Endothelial cell (in vitro differentiated cells): ENCODE measurements at regions not wholly inside any gene's neighbourhood (a gene's known extent, or its start where the extent isn't known, plus 50 kb on each side); places are given as distances from the start of the nearest gene placed in this dataset.

Experiments used
- DNase-seq: peaks from one replicate; pipeline ENCODE4 v3.0.0; 2021; ENCODE audit warnings: low spot score
- H3K27ac Mint-ChIP-seq: one replicate; pipeline ENCODE4 v1.8.0; 2021; ENCODE audit warnings: mixed read lengths, inconsistent platforms; ENCODE audit not compliant: unreplicated experiment
- H3K27me3 Mint-ChIP-seq: one replicate; pipeline ENCODE4 v1.8.0; 2021; ENCODE audit warnings: mild to moderate bottlenecking, moderate library complexity, mixed read lengths, inconsistent platforms; ENCODE audit not compliant: unreplicated experiment
- H3K36me3 Mint-ChIP-seq: one replicate; pipeline ENCODE4 v1.8.0; 2021; ENCODE audit warnings: mild to moderate bottlenecking, low read depth, mixed read lengths, inconsistent platforms; ENCODE audit not compliant: unreplicated experiment
- H3K4me1 Mint-ChIP-seq: one replicate; pipeline ENCODE4 v1.8.0; 2021; ENCODE audit warnings: mild to moderate bottlenecking, mixed read lengths, inconsistent platforms; ENCODE audit not compliant: unreplicated experiment
- H3K4me3 Mint-ChIP-seq: one replicate; pipeline ENCODE4 v1.8.0; 2021; ENCODE audit warnings: mild to moderate bottlenecking, mixed read lengths, inconsistent platforms; ENCODE audit not compliant: unreplicated experiment
- H3K9me3 Mint-ChIP-seq: one replicate; pipeline ENCODE4 v1.8.0; 2021; ENCODE audit warnings: mixed read lengths, inconsistent platforms; ENCODE audit not compliant: unreplicated experiment
- TF ChIP-seq, protein P1 (sequence below): fragments of 200-600 bp; sonication (generic); IDR thresholded peaks from one replicate; pipeline ENCODE4 v1.5.0; 2021; ENCODE audit warnings: antibody characterized with exemption; ENCODE audit not compliant: unreplicated experiment

DNA sequence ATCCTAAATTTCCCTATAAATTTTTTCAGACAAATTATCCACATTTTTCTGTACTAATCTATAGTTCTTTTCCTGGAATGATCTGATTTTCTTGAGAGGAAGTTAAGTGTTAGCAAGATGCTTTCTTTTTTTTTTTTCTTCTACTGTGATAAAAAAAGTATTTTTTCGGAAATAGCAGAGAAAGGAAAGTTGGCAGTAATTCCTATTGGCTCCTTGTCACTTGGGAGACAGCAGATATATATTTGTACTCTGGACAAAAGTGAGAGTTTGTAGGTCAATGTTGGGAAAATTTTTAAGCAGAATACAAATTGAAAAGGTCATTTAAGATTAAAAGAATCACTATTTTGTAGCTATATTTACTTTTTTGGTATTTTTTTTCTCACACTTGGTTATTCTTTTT lies 635.7 kb upstream of the NRXN1 start:
- Mint-ChIP-seq H3K27ac (no peak overlapping the region), H3K4me1 (no peaks in the 10 kb centered on the region), H3K36me3 (no peaks in the 10 kb centered on the region), H3K27me3 (peaks cover 2% of the 10 kb centered on the region), H3K9me3 (no peaks in the 10 kb centered on the region), H3K4me3 (no peak overlapping the region)
- no peak for DNase-seq
- TF ChIP-seq, protein P1, sequence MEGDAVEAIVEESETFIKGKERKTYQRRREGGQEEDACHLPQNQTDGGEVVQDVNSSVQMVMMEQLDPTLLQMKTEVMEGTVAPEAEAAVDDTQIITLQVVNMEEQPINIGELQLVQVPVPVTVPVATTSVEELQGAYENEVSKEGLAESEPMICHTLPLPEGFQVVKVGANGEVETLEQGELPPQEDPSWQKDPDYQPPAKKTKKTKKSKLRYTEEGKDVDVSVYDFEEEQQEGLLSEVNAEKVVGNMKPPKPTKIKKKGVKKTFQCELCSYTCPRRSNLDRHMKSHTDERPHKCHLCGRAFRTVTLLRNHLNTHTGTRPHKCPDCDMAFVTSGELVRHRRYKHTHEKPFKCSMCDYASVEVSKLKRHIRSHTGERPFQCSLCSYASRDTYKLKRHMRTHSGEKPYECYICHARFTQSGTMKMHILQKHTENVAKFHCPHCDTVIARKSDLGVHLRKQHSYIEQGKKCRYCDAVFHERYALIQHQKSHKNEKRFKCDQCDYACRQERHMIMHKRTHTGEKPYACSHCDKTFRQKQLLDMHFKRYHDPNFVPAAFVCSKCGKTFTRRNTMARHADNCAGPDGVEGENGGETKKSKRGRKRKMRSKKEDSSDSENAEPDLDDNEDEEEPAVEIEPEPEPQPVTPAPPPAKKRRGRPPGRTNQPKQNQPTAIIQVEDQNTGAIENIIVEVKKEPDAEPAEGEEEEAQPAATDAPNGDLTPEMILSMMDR = no peak

DNA sequence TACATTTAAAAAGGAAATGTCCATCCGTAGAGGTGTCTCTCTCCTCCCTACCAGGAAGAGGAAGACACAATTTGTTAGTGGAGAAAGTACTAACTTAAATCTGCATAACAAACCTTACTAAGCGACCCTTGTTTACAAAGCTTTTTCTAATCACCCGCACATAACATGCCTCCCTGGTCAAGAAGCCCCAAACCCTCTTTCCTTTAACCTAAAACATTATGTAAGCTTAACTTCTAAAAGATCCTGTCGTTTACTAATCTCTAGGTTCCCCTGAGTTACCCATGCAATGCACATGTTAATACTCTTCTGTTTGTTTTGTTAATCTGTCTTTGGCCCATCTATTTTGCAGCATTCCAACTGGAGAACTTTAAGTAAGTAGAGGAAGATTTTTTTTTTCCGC lies 630.3 kb upstream of the NRXN1 start:
- DNase-seq = no peak
- TF ChIP-seq, protein P1 = no peak
- no peak overlapping the region for H3K27ac Mint-ChIP-seq
- peaks cover 2% of the 10 kb centered on the region for H3K27me3 Mint-ChIP-seq
- no peaks in the 10 kb centered on the region for H3K36me3 Mint-ChIP-seq
- no peak overlapping the region for H3K4me3 Mint-ChIP-seq
- H3K4me1 Mint-ChIP-seq = no peaks in the 10 kb centered on the region
- H3K9me3 Mint-ChIP-seq = no peaks in the 10 kb centered on the region

GRCh38 chr2:51657849-51658248 lies 625.9 kb upstream of the NRXN1 start:
- DNase-seq = no peak
- no peaks in the 10 kb centered on the region for H3K9me3 Mint-ChIP-seq
- no peak overlapping the region for H3K27ac Mint-ChIP-seq
- no peaks in the 10 kb centered on the region for H3K4me1 Mint-ChIP-seq
- TF ChIP-seq, protein P1 = no peak
- H3K4me3 Mint-ChIP-seq = no peak overlapping the region
- no peaks in the 10 kb centered on the region for H3K36me3 Mint-ChIP-seq
- no peaks in the 10 kb centered on the region for H3K27me3 Mint-ChIP-seq

DNA sequence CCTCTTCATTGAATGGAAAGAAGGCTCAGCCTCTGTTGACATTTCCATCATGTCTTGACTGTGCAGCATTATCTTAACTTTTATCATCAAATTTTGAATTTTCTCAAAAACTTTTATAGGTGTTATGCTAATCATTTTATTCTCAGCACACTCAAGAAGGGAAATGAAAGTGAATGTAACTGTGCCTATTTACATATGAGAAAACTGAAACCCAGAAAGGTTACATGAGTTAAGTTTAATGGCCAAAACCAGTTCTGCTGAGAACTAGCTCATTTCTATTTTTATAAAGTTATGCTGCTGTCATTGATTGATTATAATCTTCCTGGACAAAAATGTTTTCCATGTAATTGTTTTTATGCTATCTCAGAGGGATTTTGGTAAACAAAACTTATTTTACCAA lies 618.8 kb upstream of the NRXN1 start:
- no peak overlapping the region for H3K4me3 Mint-ChIP-seq

DNA sequence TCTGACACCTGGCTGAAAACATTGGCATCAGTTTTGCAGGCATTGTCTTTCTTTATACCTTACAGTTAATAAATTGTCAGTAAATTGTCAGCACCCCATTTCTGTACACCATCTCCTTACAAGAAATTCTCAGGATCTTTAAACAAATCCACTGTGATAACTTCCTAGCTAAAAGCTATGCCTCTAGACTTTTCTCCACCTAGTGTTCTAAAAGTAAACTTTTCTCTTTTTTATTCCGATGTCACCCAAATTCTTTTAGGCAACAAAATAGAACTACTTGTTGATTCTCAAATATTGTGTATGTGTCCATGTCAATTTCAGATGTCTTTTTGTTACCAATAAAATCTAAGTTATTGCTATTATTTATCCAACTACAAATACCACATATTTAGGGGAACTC lies 617.4 kb upstream of the NRXN1 start:
- no peaks in the 10 kb centered on the region for H3K4me1 Mint-ChIP-seq
- DNase-seq = no peak
- TF ChIP-seq, protein P1 = no peak
- no peaks in the 10 kb centered on the region for H3K36me3 Mint-ChIP-seq
- no peaks in the 10 kb centered on the region for H3K9me3 Mint-ChIP-seq
- H3K27ac Mint-ChIP-seq = no peak overlapping the region
- H3K27me3 Mint-ChIP-seq = no peaks in the 10 kb centered on the region
- H3K4me3 Mint-ChIP-seq = no peak overlapping the region

More for the DNA sequence above, 618.8 kb upstream of the NRXN1 start:
- H3K27me3 Mint-ChIP-seq = no peaks in the 10 kb centered on the region
- DNase-seq = no peak
- H3K27ac Mint-ChIP-seq = no peak overlapping the region
- no peaks in the 10 kb centered on the region for H3K4me1 Mint-ChIP-seq
- H3K9me3 Mint-ChIP-seq = no peaks in the 10 kb centered on the region
- no peaks in the 10 kb centered on the region for H3K36me3 Mint-ChIP-seq
- TF ChIP-seq, protein P1 = no peak
